GM12891 (cell line): ENCODE measurements at regions not wholly inside any gene's neighbourhood (a gene's known extent, or its start where the extent isn't known, plus 50 kb on each side); places are given as distances from the start of the nearest gene placed in this dataset.

Experiments
- PAX5 ChIP-seq: IDR thresholded peaks from 2 replicates; pipeline ENCODE4 v1.6.1; 2011; ENCODE audit warnings: low read length, moderate library complexity, mild to moderate bottlenecking; ENCODE audit not compliant: insufficient read depth, severe bottlenecking
- POLR2A ChIP-seq: IDR thresholded peaks from 2 replicates; pipeline ENCODE4 v1.6.1; 2011; ENCODE audit warnings: low read depth, low read length, control low read depth

- TF ChIP-seq PAX5 (no peak), POLR2A (no peak)
These were observed 191.5 kb upstream of the PRKD1 start for GRCh38 chr14:30118992-30119640.
